NCI-H748 treated with DMSO at 0.1 percent for 48 hours (cell line): ENCODE measurements at regions not wholly inside any gene's neighbourhood (a gene's known extent, or its start where the extent isn't known, plus 50 kb on each side); places are given as distances from the start of the nearest gene placed in this dataset.
A peak's percentile ranks its signal among the peaks of the same experiment; 100 is the strongest.

Experiments used
- DNase-seq: peaks from one replicate; lab custom pipeline; 2025; lab: John Stamatoyannopoulos, UW

- DNase-seq = no peak
These were observed 322.4 kb upstream of the ADAMTS16 start for GRCh38 chr5:4817767-4818166.

GRCh38 chr5:4831325-4831724, 308.8 kb upstream of the ADAMTS16 start:
- no peak for DNase-seq

- DNase-seq = no peak
These were observed 307.7 kb upstream of the ADAMTS16 start for GRCh38 chr5:4832471-4832870.

- DNase-seq = no peak
These were observed 306.9 kb upstream of the ADAMTS16 start for GRCh38 chr5:4833104-4833738.

DNA sequence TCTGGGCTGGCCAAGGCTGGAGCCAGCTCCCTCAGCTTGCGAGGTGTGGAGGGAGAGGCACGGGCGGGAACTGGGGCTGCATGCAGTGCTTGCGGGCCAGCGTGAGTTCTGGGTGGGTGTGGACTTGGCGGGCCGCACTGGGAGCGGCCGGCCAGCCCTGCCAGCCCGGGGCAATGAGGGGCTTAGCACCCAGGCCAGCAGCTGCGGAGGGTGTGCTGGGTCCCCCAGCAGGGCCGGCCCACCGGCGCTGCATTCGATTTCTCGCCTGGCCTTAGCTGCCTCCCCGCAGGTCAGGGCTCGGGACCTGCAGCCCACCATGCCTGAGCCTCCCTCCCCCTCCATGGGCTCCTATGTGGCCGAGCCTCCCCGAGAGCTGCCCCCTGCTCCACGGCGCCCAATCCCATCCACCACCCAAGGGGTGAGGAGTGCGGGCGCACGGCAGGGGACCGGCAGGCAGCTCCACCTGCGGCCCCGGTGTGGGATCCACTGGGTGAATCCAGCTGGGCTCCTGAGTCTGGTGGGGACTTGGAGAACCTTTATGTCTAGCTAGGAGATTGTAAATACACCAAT, 302.6 kb upstream of the ADAMTS16 start:
- no peak for DNase-seq

DNA sequence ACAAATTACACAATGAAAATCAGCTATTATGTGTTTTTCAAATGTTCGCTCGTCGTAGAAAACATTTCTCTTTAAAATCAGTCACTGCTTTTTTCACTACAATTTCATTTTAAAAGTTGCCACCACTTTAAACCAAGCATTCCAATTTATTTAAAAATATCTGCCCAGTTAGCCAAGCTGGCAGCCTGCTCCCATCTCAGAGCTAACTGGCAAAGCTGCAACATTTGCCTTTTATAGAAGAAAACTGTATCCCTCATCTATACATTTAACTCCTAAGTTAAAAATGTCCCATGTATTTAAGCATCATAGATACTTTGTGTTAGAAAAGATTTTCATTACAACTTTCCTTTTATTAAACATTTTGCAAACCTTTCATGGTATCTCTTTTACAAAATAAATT, 294.9 kb upstream of the ADAMTS16 start:
- DNase-seq = no peak

GRCh38 chr5:4847766-4848165, 292.4 kb upstream of the ADAMTS16 start:
- no peak for DNase-seq

DNA sequence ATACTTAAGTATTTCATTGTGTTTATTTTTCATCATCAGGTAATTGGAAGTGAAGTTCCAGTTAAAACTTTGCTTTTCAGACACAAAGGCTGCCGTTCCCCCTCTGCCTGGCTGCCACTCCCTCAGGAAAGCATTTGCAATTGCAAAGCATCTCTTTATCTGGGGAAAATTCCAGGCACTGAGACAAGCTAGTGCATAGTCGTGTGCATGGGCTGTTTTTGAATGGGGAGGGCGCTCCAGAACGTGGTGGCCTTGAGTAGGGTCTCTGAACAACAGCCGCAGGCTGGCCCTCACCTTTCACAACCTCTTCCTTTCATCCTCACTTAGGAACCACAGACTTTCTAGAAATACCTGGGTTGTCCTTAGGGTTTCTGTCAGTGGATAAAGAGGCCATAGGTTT, 285.1 kb upstream of the ADAMTS16 start:
- no peak for DNase-seq

DNA sequence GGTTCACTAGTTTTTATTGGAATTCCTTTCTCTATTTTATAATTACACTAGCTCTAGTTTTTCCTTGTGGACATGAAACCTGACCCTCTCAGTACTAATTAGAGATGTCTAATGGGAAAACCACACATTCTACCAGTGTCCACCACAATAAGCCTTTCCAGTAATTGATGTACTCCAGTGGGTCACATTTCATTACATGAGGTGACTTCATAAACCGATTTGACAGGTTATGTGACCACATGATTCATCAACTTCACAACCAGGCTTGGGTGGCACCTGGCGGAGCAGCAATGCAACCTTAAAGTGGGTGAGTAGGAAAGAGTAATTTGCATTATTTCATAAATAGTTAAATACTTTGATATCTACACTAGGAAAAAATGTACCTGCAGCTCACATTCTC, 284.2 kb upstream of the ADAMTS16 start:
- DNase-seq = no peak

GRCh38 chr5:4857761-4858160, 282.4 kb upstream of the ADAMTS16 start:
- no peak for DNase-seq

- DNase-seq = no peak
These were observed 280.5 kb upstream of the ADAMTS16 start for GRCh38 chr5:4859500-4860235.

- DNase-seq = no peak
These were observed 279.5 kb upstream of the ADAMTS16 start for GRCh38 chr5:4860631-4861030.

DNA sequence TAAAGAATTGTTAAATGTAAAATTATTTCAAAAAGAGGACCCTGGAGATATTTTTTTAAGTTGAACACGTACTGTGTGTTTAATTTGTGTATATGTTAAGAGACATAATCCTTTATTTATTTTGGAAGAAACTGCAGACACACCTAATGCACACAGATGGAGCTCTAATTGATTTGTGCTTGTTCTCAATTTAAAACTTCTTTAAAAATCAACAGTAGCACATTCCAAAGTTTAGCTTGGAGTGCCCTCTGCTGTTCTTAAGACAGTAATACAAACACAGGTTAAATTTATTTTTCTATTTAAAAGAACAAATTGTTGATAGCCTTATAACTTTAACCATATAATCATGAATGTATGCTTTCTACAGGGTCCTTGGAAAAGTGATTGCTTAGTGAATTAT, 277.6 kb upstream of the ADAMTS16 start:
- DNase-seq = peak; percentile 94

DNA sequence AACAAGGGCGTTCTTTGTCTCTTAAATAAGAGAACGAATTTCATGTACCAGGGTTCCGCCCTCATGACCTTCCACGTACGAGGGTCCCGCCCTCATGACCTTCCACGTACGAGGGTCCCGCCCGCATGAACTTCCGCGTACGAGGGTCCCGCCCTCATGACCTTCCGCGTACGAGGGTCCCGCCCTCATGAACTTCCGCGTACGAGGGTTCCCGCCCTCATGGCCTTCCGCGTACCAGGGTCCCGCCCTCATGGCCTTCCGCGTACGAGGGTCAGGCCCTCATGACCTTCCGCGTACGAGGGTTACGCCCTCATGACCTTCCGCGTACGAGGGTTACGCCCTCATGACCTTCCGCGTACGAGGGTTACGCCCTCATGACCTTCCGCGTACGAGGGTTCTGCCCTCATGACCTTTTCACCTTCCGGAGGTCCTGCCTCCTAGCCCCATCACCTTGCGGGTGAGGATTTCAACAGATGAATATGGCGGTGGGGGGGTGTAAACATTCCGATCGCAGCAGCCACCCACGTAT, 273.9 kb upstream of the ADAMTS16 start:
- DNase-seq = no peak

- DNase-seq = no peak
These were observed 273.3 kb upstream of the ADAMTS16 start for GRCh38 chr5:4866817-4867216.

GRCh38 chr5:4868140-4868735, 271.9 kb upstream of the ADAMTS16 start:
- DNase-seq = peak; percentile 72

DNA sequence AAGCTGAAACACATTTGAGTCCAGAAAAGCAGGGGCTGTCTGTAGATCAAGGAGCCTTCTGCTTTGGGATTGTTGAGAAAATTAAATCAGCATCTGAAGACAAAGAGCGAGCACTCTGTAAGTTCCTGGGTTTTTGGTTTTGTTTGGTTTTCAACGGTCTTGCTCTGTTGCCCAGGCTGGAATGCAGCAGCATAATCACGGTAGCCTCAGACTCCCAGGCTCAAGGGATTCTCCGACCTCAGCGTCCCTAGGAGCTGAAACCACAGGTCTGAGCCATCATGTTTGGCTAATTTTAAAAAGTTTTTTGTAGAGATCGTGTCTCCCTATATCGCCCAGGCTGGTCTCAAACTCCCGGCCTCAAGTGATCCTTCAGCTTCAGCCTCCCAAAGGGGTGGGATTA, 266.5 kb upstream of the ADAMTS16 start:
- no peak for DNase-seq

DNA sequence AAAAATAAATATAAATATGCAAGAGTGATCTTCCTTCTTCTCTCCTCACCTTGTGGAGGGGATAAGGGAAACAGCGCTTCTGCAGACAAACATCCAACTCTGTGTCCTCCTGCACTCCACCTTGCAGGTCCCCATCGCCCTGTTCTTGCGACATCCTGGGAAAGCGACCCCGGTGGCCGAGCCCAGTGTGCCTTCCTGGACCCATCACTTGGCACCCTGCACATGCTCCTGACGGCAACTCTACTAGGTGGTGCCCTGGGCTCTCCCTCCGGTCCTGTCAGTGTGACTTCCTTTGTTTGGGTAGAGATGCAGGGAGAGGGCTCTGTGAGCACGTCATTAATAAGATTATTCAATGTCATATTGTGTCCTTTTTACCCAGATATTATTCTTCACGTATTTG, 266.0 kb upstream of the ADAMTS16 start:
- DNase-seq = no peak

DNA sequence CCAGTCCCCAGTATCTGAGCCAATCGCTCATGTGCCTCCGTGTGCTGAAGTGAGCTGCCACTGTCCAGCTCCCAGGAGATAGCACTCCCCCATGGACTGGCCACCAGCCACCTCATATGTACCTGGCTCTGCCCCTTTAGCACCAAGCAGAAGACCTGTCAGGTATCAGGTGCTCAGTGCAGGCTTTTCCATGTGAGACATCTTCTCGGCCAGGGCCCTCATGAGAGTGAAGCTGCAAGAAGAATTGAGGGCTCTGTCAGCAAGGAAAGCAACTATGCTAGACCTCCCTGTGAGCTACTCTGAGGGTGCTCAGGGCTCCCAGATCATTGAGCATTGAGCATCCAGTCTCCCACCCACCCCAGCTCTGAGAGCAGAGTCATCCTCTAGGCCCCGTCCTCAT, 264.2 kb upstream of the ADAMTS16 start:
- no peak for DNase-seq

GRCh38 chr5:4876804-4877203, 263.3 kb upstream of the ADAMTS16 start:
- no peak for DNase-seq

- DNase-seq = no peak
These were observed 262.6 kb upstream of the ADAMTS16 start for GRCh38 chr5:4877579-4877978.

- no peak for DNase-seq
These were observed 261.1 kb upstream of the ADAMTS16 start for GRCh38 chr5:4879075-4879474.
